Lung (tissue), 11 donors: ENCODE measurements at regions not wholly inside any gene's neighbourhood (a gene's known extent, or its start where the extent isn't known, plus 50 kb on each side); places are given as distances from the start of the nearest gene placed in this dataset.

ENCODE experiments used
- ATAC-seq: fragments of 200-7000 bp; cut with Tn5 transposase; one replicate; pipeline ENCODE4 v1.9.1; 2020; ENCODE audit warnings: moderate number of reproducible peaks; ENCODE audit not compliant: insufficient read depth, low FRiP score
- DNase-seq, 3 donors: peaks; one replicate each; pipeline ENCODE4 v3.0.0-alpha.2; 2013 to 2017
- H3K27ac ChIP-seq, 2 donors: one replicate each; pipeline ENCODE4 v1.5.1; 2013; ENCODE audit warnings: mild to moderate bottlenecking in 2 of 2, moderate library complexity in 2 of 2, control low read depth in 1 of 2, inconsistent platforms in 1 of 2, low read depth in 1 of 2, low read length in 1 of 2
- H3K27me3 ChIP-seq, 3 donors: one replicate each; pipeline ENCODE4 v1.5.1; 2013; ENCODE audit warnings: low read length in 2 of 3; ENCODE audit not compliant: control insufficient read depth in 3 of 3, insufficient read depth in 3 of 3
- H3K36me3 ChIP-seq, 4 donors: one replicate each; pipeline ENCODE4 v1.5.1; 2013; ENCODE audit warnings: low read length in 4 of 4, mild to moderate bottlenecking in 1 of 4, moderate library complexity in 1 of 4; ENCODE audit not compliant: control insufficient read depth in 4 of 4, insufficient read depth in 4 of 4
- H3K4me1 ChIP-seq, 5 donors: one replicate each; pipeline ENCODE4 v1.5.1; 2013; ENCODE audit warnings: low read length in 5 of 5, mild to moderate bottlenecking in 2 of 5, moderate library complexity in 1 of 5; ENCODE audit not compliant: control insufficient read depth in 5 of 5, insufficient read depth in 5 of 5
- H3K4me3 ChIP-seq: one replicate; pipeline ENCODE4 v1.5.1; 2013; ENCODE audit warnings: mild to moderate bottlenecking, control low read depth, moderate library complexity
- H3K9ac ChIP-seq, 2 donors: one replicate each; pipeline ENCODE4 v1.5.1; 2013; ENCODE audit warnings: low read length in 2 of 2, control low read depth in 1 of 2; ENCODE audit not compliant: insufficient read depth in 1 of 2
- H3K9me3 ChIP-seq, 4 donors: one replicate each; pipeline ENCODE4 v1.5.1; 2013; ENCODE audit warnings: low read length in 3 of 4, mild to moderate bottlenecking in 1 of 4, moderate library complexity in 1 of 4; ENCODE audit not compliant: control insufficient read depth in 4 of 4, insufficient read depth in 3 of 4
- WGBS, 2 donors: extraction: QIAGEN DNeasy Blood & Tissue Kit; methylation state at CpG; one replicate each; pipeline ENCODE4 v1.1.7; 2013; 5-methylcytosine and 5-hydroxymethylcytosine counted together
- TF ChIP-seq, protein P1 (sequence below): IDR thresholded peaks from 2 replicates; pipeline ENCODE4 v1.5.1; 2012; ENCODE audit warnings: mild to moderate bottlenecking; ENCODE audit errors: control extremely low read depth, extremely low read depth
- donor health status: control.
- donor health status: control.
- donor health status: Bipolar disorder and iron deficiency.
- donor health status: healthy.
- donor health status: DM: yes; HTN: yes; CAD: no.

GRCh38 chr6:33882154-33882553 lies 78.4 kb upstream of the MLN start:
- WGBS, 2 donors = 69 to 82% methylated on average over 8 of the region's 8 CpGs
- DNase-seq (peak; percentile 76 to 93 (median 86)), ATAC-seq (no peak)
- no peak overlapping the region for H3K27ac ChIP-seq
- H3K9ac ChIP-seq = no peak overlapping the region
- TF ChIP-seq, protein P1, sequence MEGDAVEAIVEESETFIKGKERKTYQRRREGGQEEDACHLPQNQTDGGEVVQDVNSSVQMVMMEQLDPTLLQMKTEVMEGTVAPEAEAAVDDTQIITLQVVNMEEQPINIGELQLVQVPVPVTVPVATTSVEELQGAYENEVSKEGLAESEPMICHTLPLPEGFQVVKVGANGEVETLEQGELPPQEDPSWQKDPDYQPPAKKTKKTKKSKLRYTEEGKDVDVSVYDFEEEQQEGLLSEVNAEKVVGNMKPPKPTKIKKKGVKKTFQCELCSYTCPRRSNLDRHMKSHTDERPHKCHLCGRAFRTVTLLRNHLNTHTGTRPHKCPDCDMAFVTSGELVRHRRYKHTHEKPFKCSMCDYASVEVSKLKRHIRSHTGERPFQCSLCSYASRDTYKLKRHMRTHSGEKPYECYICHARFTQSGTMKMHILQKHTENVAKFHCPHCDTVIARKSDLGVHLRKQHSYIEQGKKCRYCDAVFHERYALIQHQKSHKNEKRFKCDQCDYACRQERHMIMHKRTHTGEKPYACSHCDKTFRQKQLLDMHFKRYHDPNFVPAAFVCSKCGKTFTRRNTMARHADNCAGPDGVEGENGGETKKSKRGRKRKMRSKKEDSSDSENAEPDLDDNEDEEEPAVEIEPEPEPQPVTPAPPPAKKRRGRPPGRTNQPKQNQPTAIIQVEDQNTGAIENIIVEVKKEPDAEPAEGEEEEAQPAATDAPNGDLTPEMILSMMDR = no peak
- H3K4me1 ChIP-seq = peaks cover 3 to 22% (median 5%) of the 10 kb centered on the region in 5 donors
- H3K4me3 ChIP-seq = no peak overlapping the region
- H3K36me3 ChIP-seq = no peaks in the 10 kb centered on the region
- H3K27me3 ChIP-seq = no peaks in the 10 kb centered on the region
- H3K9me3 ChIP-seq = no peaks in the 10 kb centered on the region

GRCh38 chr6:33880766-33881165 lies 77.0 kb upstream of the MLN start:
- Histone ChIP-seq H3K9me3 (no peaks in the 10 kb centered on the region), H3K27me3 (no peaks in the 10 kb centered on the region), H3K9ac (no peak overlapping the region), H3K4me3 (no peak overlapping the region), H3K4me1 (peaks cover 0 to 12% (median 6%) of the 10 kb centered on the region in 5 donors), H3K27ac (no peak overlapping the region), H3K36me3 (no peaks in the 10 kb centered on the region)
- WGBS, 2 donors = 49 to 63% methylated on average over 12 of the region's 12 CpGs
- TF ChIP-seq, protein P1 = no peak
- DNase-seq (peak in 1 of 3 donors; percentile 63), ATAC-seq (no peak)

- TF ChIP-seq, protein P1 = no peak
- Histone ChIP-seq H3K36me3 (no peaks in the 10 kb centered on the region), H3K4me1 (peaks cover 0 to 17% (median 1%) of the 10 kb centered on the region in 5 donors), H3K27me3 (no peaks in the 10 kb centered on the region), H3K9me3 (no peaks in the 10 kb centered on the region), H3K9ac (no peak overlapping the region), H3K27ac (no peak overlapping the region), H3K4me3 (no peak overlapping the region)
- ATAC-seq (no peak), DNase-seq (no peak)
- WGBS, 2 donors = 83 to 86% methylated on average over 10 of the region's 10 CpGs
These were observed 76.4 kb upstream of the MLN start for GRCh38 chr6:33880104-33880678.

- WGBS, 2 donors = 64 to 77% methylated on average over 4 of the region's 4 CpGs
- Histone ChIP-seq H3K9ac (no peak overlapping the region), H3K9me3 (no peaks in the 10 kb centered on the region), H3K27ac (no peak overlapping the region), H3K4me3 (no peak overlapping the region), H3K27me3 (no peaks in the 10 kb centered on the region), H3K4me1 (peaks cover 0 to 22% (median 0%) of the 10 kb centered on the region in 5 donors), H3K36me3 (no peaks in the 10 kb centered on the region)
- TF ChIP-seq, protein P1 = no peak
- DNase-seq = no peak
- ATAC-seq = no peak
These were observed 74.8 kb upstream of the MLN start for GRCh38 chr6:33878562-33878961.
